CD14-positive monocyte (primary cell): ENCODE measurements at regions not wholly inside any gene's neighbourhood (a gene's known extent, or its start where the extent isn't known, plus 50 kb on each side); places are given as distances from the start of the nearest gene placed in this dataset.

Experiments used
- DNase-seq, 3 donors: peaks; one replicate each; pipeline ENCODE4 v3.0.0-alpha.2; 2011 to 2022
- H2AFZ ChIP-seq: 2 replicates; pipeline ENCODE4 v1.6.0; 2012; ENCODE audit warnings: mild to moderate bottlenecking, low read depth, low read length, inconsistent platforms; ENCODE audit not compliant: insufficient read depth, poor library complexity, severe bottlenecking
- H3K27ac ChIP-seq, 2 donors: 1 replicate in 1 of 2; 2 replicates in 1 of 2; pipeline ENCODE4 v1.5.1; 2012 to 2013; ENCODE audit warnings: low read length in 2 of 2, control low read depth in 1 of 2, inconsistent platforms in 1 of 2, low read depth in 1 of 2, mild to moderate bottlenecking in 1 of 2
- H3K27me3 ChIP-seq, 2 donors: one replicate each; pipeline versions ENCODE4 v1.6.0 to v1.6.1; 2011 to 2013; ENCODE audit warnings: low read length in 2 of 2; ENCODE audit not compliant: control insufficient read depth in 2 of 2, insufficient read depth in 2 of 2
- H3K36me3 ChIP-seq, 2 donors: replicated peaks in 1 of 2; 1 replicate in 1 of 2; 2 replicates in 1 of 2; pipeline versions ENCODE4 v1.5.1 to v1.6.1; 2012 to 2013; ENCODE audit warnings: low read length in 2 of 2, control low read depth in 1 of 2, inconsistent platforms in 1 of 2, mild to moderate bottlenecking in 1 of 2; ENCODE audit not compliant: insufficient read depth in 2 of 2, control insufficient read depth in 1 of 2
- H3K4me1 ChIP-seq, 2 donors: 1 replicate in 1 of 2; 2 replicates in 1 of 2; pipeline versions ENCODE4 v1.5.1 to v1.6.1; 2012 to 2013; ENCODE audit warnings: low read length in 2 of 2, control low read depth in 1 of 2, inconsistent platforms in 1 of 2, mild to moderate bottlenecking in 1 of 2, moderate library complexity in 1 of 2; ENCODE audit not compliant: insufficient read depth in 2 of 2, control insufficient read depth in 1 of 2
- H3K4me2 ChIP-seq: replicated peaks from 2 replicates; pipeline ENCODE3; 2012; ENCODE audit warnings: low read length, moderate library complexity, mild to moderate bottlenecking; ENCODE audit not compliant: poor library complexity, severe bottlenecking; ENCODE audit errors: extremely low read depth
- H3K4me3 ChIP-seq, 3 experiments: fragments of 200-600 bp in 1 of 3; sonication (generic) in 1 of 3; replicated peaks in 1 of 3; 1 replicate in 2 of 3; 2 replicates in 1 of 3; pipeline ENCODE4 v1.5.1; 2011 to 2013; ENCODE audit warnings: low read length in 3 of 3, mild to moderate bottlenecking in 3 of 3, control low read depth in 2 of 3, low read depth in 2 of 3, inconsistent platforms in 1 of 3, moderate library complexity in 1 of 3
- H3K79me2 ChIP-seq: 2 replicates; pipeline ENCODE4 v1.6.0; 2012; ENCODE audit warnings: mild to moderate bottlenecking, control low read depth, inconsistent platforms, low read length, moderate library complexity; ENCODE audit not compliant: insufficient read depth
- H3K9ac ChIP-seq: 2 replicates; pipeline ENCODE4 v1.6.0; 2017; ENCODE audit warnings: low read length, mild to moderate bottlenecking; ENCODE audit not compliant: insufficient read depth, poor library complexity, severe bottlenecking
- H3K9me3 ChIP-seq, 2 donors: replicated peaks in 1 of 2; 1 replicate in 1 of 2; 2 replicates in 1 of 2; pipeline versions ENCODE4 v1.5.1 to v1.6.1; 2012 to 2013; ENCODE audit warnings: low read length in 2 of 2, control low read depth in 1 of 2; ENCODE audit not compliant: control insufficient read depth in 1 of 2, insufficient read depth in 1 of 2
- H4K20me1 ChIP-seq: 2 replicates; pipeline ENCODE4 v1.6.0; 2012; ENCODE audit warnings: mild to moderate bottlenecking, low read length, control low read depth, moderate library complexity; ENCODE audit not compliant: insufficient read depth
- H3K27ac Mint-ChIP-seq, 7 donors: one replicate each; pipeline ENCODE4 v1.8.0; 2020; ENCODE audit warnings: mild to moderate bottlenecking in 7 of 7, mixed read lengths in 7 of 7, moderate library complexity in 6 of 7, inconsistent platforms in 2 of 7
- H3K27me3 Mint-ChIP-seq, 3 donors: one replicate each; pipeline ENCODE4 v1.8.0; 2021 to 2022; ENCODE audit warnings: low read depth in 3 of 3, mild to moderate bottlenecking in 3 of 3, mixed read lengths in 3 of 3, moderate library complexity in 3 of 3, inconsistent platforms in 1 of 3
- H3K36me3 Mint-ChIP-seq, 2 donors: one replicate each; pipeline ENCODE4 v1.8.0; 2020; ENCODE audit warnings: mixed read lengths in 2 of 2, inconsistent platforms in 1 of 2, mild to moderate bottlenecking in 1 of 2
- H3K4me1 Mint-ChIP-seq: one replicate; pipeline ENCODE4 v1.8.0; 2020; ENCODE audit warnings: mild to moderate bottlenecking, mixed read lengths
- H3K4me3 Mint-ChIP-seq, 2 donors: one replicate each; pipeline ENCODE4 v1.8.0; 2020; ENCODE audit warnings: mild to moderate bottlenecking in 2 of 2, mixed read lengths in 2 of 2, moderate library complexity in 1 of 2
- H3K9me3 Mint-ChIP-seq, 7 donors: one replicate each; pipeline ENCODE4 v1.8.0; 2020 to 2022; ENCODE audit warnings: mixed read lengths in 7 of 7, mild to moderate bottlenecking in 6 of 7, moderate library complexity in 6 of 7, inconsistent platforms in 2 of 7
- WGBS: methylation state at CpG from one replicate; pipeline ENCODE4 v1.1.5; 2013; ENCODE audit warnings: missing lambda C conversion rate; ENCODE audit not compliant: insufficient coverage; 5-methylcytosine and 5-hydroxymethylcytosine counted together
- intact Hi-C, 2 donors: fragments of 100-400 bp; cut with micrococcal nuclease; formaldehyde crosslinking; loops; one replicate each; pipeline versions ENCODE4 v1.15.0 to v1.15.1; 2023
- TF ChIP-seq, protein P1 (sequence below): fragments of 200-600 bp; IDR thresholded peaks from one replicate; pipeline ENCODE4 v1.8.0; 2022; ENCODE audit warnings: antibody characterized with exemption, mild to moderate bottlenecking

DNA sequence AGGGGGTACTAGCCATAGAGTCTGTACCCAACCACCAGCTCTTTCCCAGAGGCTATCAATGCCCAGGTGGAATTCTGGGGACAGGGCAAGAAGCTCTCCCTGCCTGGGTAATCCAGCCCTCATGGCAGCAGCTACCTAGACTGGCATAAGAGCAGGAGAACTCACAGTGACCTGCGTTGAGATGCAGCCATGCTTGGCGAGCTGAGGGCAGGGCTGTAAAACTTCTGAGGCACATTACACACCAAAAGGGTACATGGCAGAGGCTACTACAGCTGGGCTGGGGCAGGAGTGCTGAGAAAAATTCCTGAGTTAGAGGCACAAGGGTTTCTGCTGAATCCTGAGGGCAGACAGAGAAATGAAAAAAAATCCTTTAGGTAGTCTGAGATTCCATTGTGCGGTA, 927.9 kb upstream of the B3GALT2 start:
- H2AFZ ChIP-seq = no peak overlapping the region
- Mint-ChIP-seq H3K9me3 (peaks cover 0 to 16% (median 6%) of the 10 kb centered on the region in 7 donors), H3K4me3 (no peak overlapping the region), H3K27me3 (peaks cover 0 to 1% (median 0%) of the 10 kb centered on the region in 3 donors), H3K36me3 (no peaks in the 10 kb centered on the region), H3K27ac (no peak overlapping the region), H3K4me1 (no peaks in the 10 kb centered on the region)
- DNase-seq = no peak
- H3K9me3 ChIP-seq = peaks cover 5 to 9% of the 10 kb centered on the region in 2 donors
- no peak overlapping the region for H3K9ac ChIP-seq
- no peaks in the 10 kb centered on the region for H3K27me3 ChIP-seq
- no peak overlapping the region for H3K4me3 ChIP-seq
- TF ChIP-seq, protein P1, sequence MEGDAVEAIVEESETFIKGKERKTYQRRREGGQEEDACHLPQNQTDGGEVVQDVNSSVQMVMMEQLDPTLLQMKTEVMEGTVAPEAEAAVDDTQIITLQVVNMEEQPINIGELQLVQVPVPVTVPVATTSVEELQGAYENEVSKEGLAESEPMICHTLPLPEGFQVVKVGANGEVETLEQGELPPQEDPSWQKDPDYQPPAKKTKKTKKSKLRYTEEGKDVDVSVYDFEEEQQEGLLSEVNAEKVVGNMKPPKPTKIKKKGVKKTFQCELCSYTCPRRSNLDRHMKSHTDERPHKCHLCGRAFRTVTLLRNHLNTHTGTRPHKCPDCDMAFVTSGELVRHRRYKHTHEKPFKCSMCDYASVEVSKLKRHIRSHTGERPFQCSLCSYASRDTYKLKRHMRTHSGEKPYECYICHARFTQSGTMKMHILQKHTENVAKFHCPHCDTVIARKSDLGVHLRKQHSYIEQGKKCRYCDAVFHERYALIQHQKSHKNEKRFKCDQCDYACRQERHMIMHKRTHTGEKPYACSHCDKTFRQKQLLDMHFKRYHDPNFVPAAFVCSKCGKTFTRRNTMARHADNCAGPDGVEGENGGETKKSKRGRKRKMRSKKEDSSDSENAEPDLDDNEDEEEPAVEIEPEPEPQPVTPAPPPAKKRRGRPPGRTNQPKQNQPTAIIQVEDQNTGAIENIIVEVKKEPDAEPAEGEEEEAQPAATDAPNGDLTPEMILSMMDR = no peak
- no peaks in the 10 kb centered on the region for H4K20me1 ChIP-seq
- intact Hi-C loops = no loop called here
- 76% methylated on average over 3 of the region's 3 CpGs for WGBS
- H3K36me3 ChIP-seq = no peaks in the 10 kb centered on the region
- no peak overlapping the region for H3K27ac ChIP-seq
- no peaks in the 10 kb centered on the region for H3K4me1 ChIP-seq
- H3K79me2 ChIP-seq = no peaks in the 10 kb centered on the region
- no peak overlapping the region for H3K4me2 ChIP-seq

DNA sequence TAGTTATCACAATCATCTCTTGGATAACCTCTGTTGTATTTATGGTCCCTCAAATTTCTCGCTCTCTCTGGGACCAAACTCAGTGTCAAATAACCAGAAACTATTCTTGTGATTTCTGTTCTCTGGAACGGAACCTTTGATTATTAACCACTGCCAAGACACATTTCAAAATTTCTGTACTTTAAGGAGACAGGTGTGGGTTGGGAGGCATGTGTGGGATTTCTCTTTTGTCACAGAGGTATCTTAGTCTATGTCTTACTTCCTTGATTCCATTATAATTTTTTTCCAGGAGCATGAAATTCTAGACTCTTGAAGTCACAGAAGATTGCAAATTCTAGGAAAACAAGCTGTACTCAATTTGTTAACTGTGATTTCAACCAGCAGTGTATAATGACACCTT, 919.0 kb upstream of the B3GALT2 start:
- Mint-ChIP-seq H3K4me1 (no peaks in the 10 kb centered on the region), H3K4me3 (no peak overlapping the region), H3K9me3 (peaks cover 0 to 10% (median 4%) of the 10 kb centered on the region in 7 donors), H3K27me3 (peaks cover 0 to 3% (median 0%) of the 10 kb centered on the region in 3 donors), H3K27ac (no peak overlapping the region), H3K36me3 (no peaks in the 10 kb centered on the region)
- Histone ChIP-seq H3K27ac (no peak overlapping the region), H3K36me3 (no peaks in the 10 kb centered on the region), H2AFZ (no peak overlapping the region), H4K20me1 (no peaks in the 10 kb centered on the region), H3K4me2 (no peak overlapping the region), H3K9me3 (peaks cover 0 to 2% of the 10 kb centered on the region in 2 donors), H3K27me3 (no peaks in the 10 kb centered on the region), H3K4me1 (no peaks in the 10 kb centered on the region), H3K4me3 (no peak overlapping the region), H3K79me2 (no peaks in the 10 kb centered on the region), H3K9ac (no peak overlapping the region)
- intact Hi-C loops = no loop called here
- DNase-seq = no peak
- TF ChIP-seq, protein P1 = no peak
- no CpG with 5 or more reads among the region's 2 CpGs for WGBS
